OCI-LY3 (cell line): ENCODE measurements at regions not wholly inside any gene's neighbourhood (a gene's known extent, or its start where the extent isn't known, plus 50 kb on each side); places are given as distances from the start of the nearest gene placed in this dataset.

ENCODE experiments used
- H2AFZ ChIP-seq: fragments of 200-600, 300-600 bp; shearing (Covaris generic); 2 replicates; pipeline ENCODE4 v1.6.0; 2014; ENCODE audit warnings: antibody characterized with exemption, low read depth, low read length
- H3K27ac ChIP-seq: fragments of 200-600, 300-600 bp; sonication (generic); 2 replicates; pipeline ENCODE4 v1.5.1; 2014; ENCODE audit warnings: mild to moderate bottlenecking, low read length, moderate library complexity, mixed read lengths
- H3K27me3 ChIP-seq: fragments of 200-600, 300-600 bp; sonication (generic); 2 replicates; pipeline ENCODE4 v1.6.1; 2014; ENCODE audit warnings: low read depth, low read length, mixed read lengths
- H3K36me3 ChIP-seq: fragments of 200-600, 300-600 bp; sonication (generic); replicated peaks from 2 replicates; pipeline ENCODE3; 2014; ENCODE audit warnings: low read depth, low read length, mixed read lengths
- H3K4me1 ChIP-seq: fragments of 300-600, 200-600 bp; sonication (generic); 2 replicates; pipeline ENCODE4 v1.6.1; 2014; ENCODE audit warnings: low read length, mixed read lengths
- H3K4me2 ChIP-seq: fragments of 200-600, 300-600 bp; sonication (generic); 2 replicates; pipeline ENCODE4 v1.6.1; 2014; ENCODE audit warnings: low read length, mixed read lengths
- H3K4me3 ChIP-seq: fragments of 300-600, 200-600 bp; sonication (generic); 2 replicates; pipeline ENCODE4 v1.5.1; 2014; ENCODE audit warnings: antibody characterized with exemption, mild to moderate bottlenecking, low read length, moderate library complexity
- H3K79me2 ChIP-seq: fragments of 300-600, 200-600 bp; shearing (Covaris generic); 2 replicates; pipeline ENCODE4 v1.6.1; 2014; ENCODE audit warnings: mild to moderate bottlenecking, low read length, mixed read lengths
- H3K9ac ChIP-seq: fragments of 300-600, 200-600 bp; shearing (Covaris generic); 2 replicates; pipeline ENCODE4 v1.6.0; 2014; ENCODE audit warnings: mild to moderate bottlenecking, low read length, moderate library complexity
- H3K9me3 ChIP-seq: fragments of 200-600, 300-600 bp; shearing (Covaris generic); 2 replicates; pipeline ENCODE4 v1.6.1; 2014; ENCODE audit warnings: low read length, mixed read lengths; ENCODE audit not compliant: insufficient read depth
- H4K20me1 ChIP-seq: fragments of 200-600, 300-600 bp; sonication (generic); 2 replicates; pipeline ENCODE4 v1.6.1; 2016; ENCODE audit warnings: low read length, mixed read lengths; ENCODE audit not compliant: insufficient read depth
- EZH2phosphoT487 ChIP-seq: fragments of 200-600 bp; shearing (Covaris generic); IDR thresholded peaks from 2 replicates; pipeline ENCODE4 v1.6.1; 2018; ENCODE audit warnings: antibody characterized with exemption, mixed run types, low read depth
- TF ChIP-seq, protein P1 (sequence below): fragments of 200-600, 300-600 bp; sonication (generic); IDR thresholded peaks from 2 replicates; pipeline ENCODE4 v1.5.1; 2014; ENCODE audit warnings: antibody characterized with exemption, low read length, low read depth

DNA sequence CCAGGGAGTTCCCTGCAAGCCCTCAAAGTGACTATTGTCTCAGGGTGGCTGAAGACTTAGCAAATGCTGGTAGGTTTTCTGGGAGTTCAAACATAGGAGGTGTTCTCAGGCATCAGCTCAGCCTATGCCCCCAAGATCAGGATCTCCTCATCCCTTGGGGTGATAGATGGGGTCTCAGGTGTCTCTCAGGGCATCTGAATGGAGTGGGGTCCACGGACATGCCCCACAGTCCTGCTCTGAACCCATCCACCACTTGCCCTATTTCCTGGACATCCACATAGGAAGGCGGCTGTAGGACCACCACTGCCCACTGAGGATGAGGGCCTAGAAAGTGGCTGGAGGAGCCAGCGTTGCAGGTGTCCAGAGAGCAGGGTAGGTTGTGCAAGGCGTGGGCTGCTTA, 287.0 kb upstream of the CXCR4 start:
- peaks cover 58% of the 10 kb centered on the region for H3K27me3 ChIP-seq
- no peaks in the 10 kb centered on the region for H3K36me3 ChIP-seq
- no peak overlapping the region for H3K9ac ChIP-seq
- no peak overlapping the region for H3K4me3 ChIP-seq
- no peak overlapping the region for H2AFZ ChIP-seq
- H3K9me3 ChIP-seq = no peaks in the 10 kb centered on the region
- H3K4me1 ChIP-seq = no peaks in the 10 kb centered on the region
- TF ChIP-seq, protein P1, sequence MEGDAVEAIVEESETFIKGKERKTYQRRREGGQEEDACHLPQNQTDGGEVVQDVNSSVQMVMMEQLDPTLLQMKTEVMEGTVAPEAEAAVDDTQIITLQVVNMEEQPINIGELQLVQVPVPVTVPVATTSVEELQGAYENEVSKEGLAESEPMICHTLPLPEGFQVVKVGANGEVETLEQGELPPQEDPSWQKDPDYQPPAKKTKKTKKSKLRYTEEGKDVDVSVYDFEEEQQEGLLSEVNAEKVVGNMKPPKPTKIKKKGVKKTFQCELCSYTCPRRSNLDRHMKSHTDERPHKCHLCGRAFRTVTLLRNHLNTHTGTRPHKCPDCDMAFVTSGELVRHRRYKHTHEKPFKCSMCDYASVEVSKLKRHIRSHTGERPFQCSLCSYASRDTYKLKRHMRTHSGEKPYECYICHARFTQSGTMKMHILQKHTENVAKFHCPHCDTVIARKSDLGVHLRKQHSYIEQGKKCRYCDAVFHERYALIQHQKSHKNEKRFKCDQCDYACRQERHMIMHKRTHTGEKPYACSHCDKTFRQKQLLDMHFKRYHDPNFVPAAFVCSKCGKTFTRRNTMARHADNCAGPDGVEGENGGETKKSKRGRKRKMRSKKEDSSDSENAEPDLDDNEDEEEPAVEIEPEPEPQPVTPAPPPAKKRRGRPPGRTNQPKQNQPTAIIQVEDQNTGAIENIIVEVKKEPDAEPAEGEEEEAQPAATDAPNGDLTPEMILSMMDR = no peak
- no peak for TF ChIP-seq EZH2phosphoT487
- no peak overlapping the region for H3K4me2 ChIP-seq
- H3K79me2 ChIP-seq = no peaks in the 10 kb centered on the region
- no peak overlapping the region for H3K27ac ChIP-seq
- no peaks in the 10 kb centered on the region for H4K20me1 ChIP-seq

DNA sequence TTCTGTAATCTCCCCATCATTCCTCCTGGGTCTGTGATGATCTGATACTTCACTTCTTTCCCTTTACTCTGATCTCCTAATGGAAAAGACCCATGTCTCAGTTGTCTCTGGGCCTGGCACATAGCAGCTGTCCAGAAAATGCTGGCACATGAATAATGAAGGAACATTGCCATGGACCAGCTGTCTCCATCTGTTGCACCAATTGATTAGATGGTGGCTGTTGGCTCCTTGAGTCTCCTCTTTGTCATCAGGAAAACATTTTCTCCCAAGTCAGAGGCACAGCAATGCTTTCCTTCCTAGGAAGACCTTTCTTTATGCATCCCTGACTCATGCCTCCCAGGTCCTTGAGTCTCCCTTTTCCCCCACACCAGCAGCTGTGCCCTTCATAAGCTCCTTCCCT, 286.2 kb upstream of the CXCR4 start:
- H2AFZ ChIP-seq = no peak overlapping the region
- no peaks in the 10 kb centered on the region for H3K9me3 ChIP-seq
- H3K27ac ChIP-seq = no peak overlapping the region
- H4K20me1 ChIP-seq = no peaks in the 10 kb centered on the region
- TF ChIP-seq, protein P1 = no peak
- TF ChIP-seq EZH2phosphoT487 = no peak
- no peaks in the 10 kb centered on the region for H3K79me2 ChIP-seq
- no peak overlapping the region for H3K4me2 ChIP-seq
- H3K4me1 ChIP-seq = no peaks in the 10 kb centered on the region
- no peak overlapping the region for H3K4me3 ChIP-seq
- no peak overlapping the region for H3K9ac ChIP-seq
- H3K27me3 ChIP-seq = peaks cover 58% of the 10 kb centered on the region
- H3K36me3 ChIP-seq = no peaks in the 10 kb centered on the region

- Histone ChIP-seq H3K4me1 (no peaks in the 10 kb centered on the region), H2AFZ (no peak overlapping the region), H3K4me2 (no peak overlapping the region), H3K9me3 (no peaks in the 10 kb centered on the region), H3K79me2 (no peaks in the 10 kb centered on the region), H3K27me3 (peaks cover 45% of the 10 kb centered on the region), H3K36me3 (no peaks in the 10 kb centered on the region), H3K9ac (no peak overlapping the region), H3K4me3 (no peak overlapping the region), H3K27ac (no peak overlapping the region), H4K20me1 (no peaks in the 10 kb centered on the region)
- TF ChIP-seq, protein P1 = no peak
- TF ChIP-seq EZH2phosphoT487 = no peak
These were observed 284.3 kb upstream of the CXCR4 start for GRCh38 chr2:136402281-136402680.

GRCh38 chr2:136399667-136400289, 281.8 kb upstream of the CXCR4 start:
- H3K4me3 ChIP-seq = no peak overlapping the region
- H2AFZ ChIP-seq = no peak overlapping the region
- H3K4me1 ChIP-seq = peaks cover 9% of the 10 kb centered on the region
- TF ChIP-seq, protein P1 = no peak
- TF ChIP-seq EZH2phosphoT487 = no peak
- H4K20me1 ChIP-seq = no peaks in the 10 kb centered on the region
- H3K9ac ChIP-seq = no peak overlapping the region
- no peaks in the 10 kb centered on the region for H3K79me2 ChIP-seq
- H3K27ac ChIP-seq = no peak overlapping the region
- no peaks in the 10 kb centered on the region for H3K9me3 ChIP-seq
- peaks cover 27% of the 10 kb centered on the region for H3K27me3 ChIP-seq
- no peaks in the 10 kb centered on the region for H3K36me3 ChIP-seq
- H3K4me2 ChIP-seq = no peak overlapping the region
